K562 (cell line): ENCODE measurements at regions not wholly inside any gene's neighbourhood (a gene's known extent, or its start where the extent isn't known, plus 50 kb on each side); places are given as distances from the start of the nearest gene placed in this dataset.

ENCODE experiments used
- EGR1 ChIP-seq: fragments of 450-650 bp; conservative IDR thresholded peaks from 2 replicates; pipeline ENCODE4 v1.6.1; 2017; ENCODE audit warnings: mild to moderate bottlenecking
- ELK1 ChIP-seq: sonication (generic); formaldehyde crosslinking; IDR thresholded peaks from 2 replicates; pipeline ENCODE4 v1.8.1; 2022; ENCODE audit warnings: missing genetic modification reagents
- NR2C2 ChIP-seq, 2 experiments: fragments of 200-800 bp in 1 of 2; sonication (Bioruptor generic) in 1 of 2; sonication (generic) in 1 of 2; formaldehyde crosslinking in 1 of 2; IDR thresholded peaks; 2 replicates each; pipeline versions ENCODE4 v1.6.1 to v1.8.0; 2016 to 2022; ENCODE audit warnings: mild to moderate bottlenecking in 1 of 2, missing compliant biosample characterization in 1 of 2, missing genetic modification characterization in 1 of 2, missing genetic modification reagents in 1 of 2
- PYGO2 ChIP-seq: fragments of 450-650 bp; IDR thresholded peaks from 2 replicates; pipeline ENCODE4 v1.6.1; 2016; ENCODE audit warnings: mild to moderate bottlenecking, missing genetic modification characterization, moderate library complexity, missing compliant biosample characterization
- ZBTB2 ChIP-seq: fragments of 450-650 bp; IDR thresholded peaks from 2 replicates; pipeline ENCODE4 v1.6.1; 2016; ENCODE audit warnings: antibody characterized with exemption
- ZNF277 ChIP-seq: fragments of 250-450 bp; sonication (Bioruptor Pico); IDR thresholded peaks from 2 replicates; pipeline ENCODE4 v1.8.0; 2022; ENCODE audit warnings: inconsistent platforms, mild to moderate bottlenecking, moderate library complexity, borderline replicate concordance

- TF ChIP-seq PYGO2 (no peak), ZBTB2 (no peak), ELK1 (CRISPR knock-in tag) (no peak), ZNF277 (CRISPR knock-in tag) (no peak), NR2C2 (CRISPR knock-in tag; IDR thresholded peaks at IDR 0.05) (no peak), NR2C2 (tag; IDR thresholded peaks at IDR 0.05) (no peak), EGR1 (no peak)
Observed at GRCh38 chr15:95715906-95716656, 614.4 kb upstream of the NR2F2 start.
